HepG2 (cell line): ENCODE measurements at regions not wholly inside any gene's neighbourhood (a gene's known extent, or its start where the extent isn't known, plus 50 kb on each side); places are given as distances from the start of the nearest gene placed in this dataset.

Source experiments
- CREM ChIP-seq, 2 experiments: sonication (generic) in 1 of 2; formaldehyde crosslinking in 1 of 2; IDR thresholded peaks; 2 replicates each; pipeline versions ENCODE4 v1.4.0 to v1.6.1; 2016 to 2020; ENCODE audit warnings: antibody characterized with exemption in 1 of 2, mild to moderate bottlenecking in 1 of 2, missing genetic modification reagents in 1 of 2
- CTCF ChIP-seq: sonication (generic); formaldehyde crosslinking; IDR thresholded peaks from 2 replicates; pipeline ENCODE4 v1.5.0; 2020; ENCODE audit warnings: mild to moderate bottlenecking, missing genetic modification reagents, moderate library complexity
- E2F2 ChIP-seq: sonication (generic); formaldehyde crosslinking; IDR thresholded peaks from 2 replicates; pipeline ENCODE4 v1.4.0; 2020; ENCODE audit warnings: missing genetic modification reagents, borderline replicate concordance
- GLI4 ChIP-seq: sonication (generic); formaldehyde crosslinking; IDR thresholded peaks from 2 replicates; pipeline ENCODE4 v1.5.1; 2020; ENCODE audit warnings: missing genetic modification reagents, mild to moderate bottlenecking, moderate library complexity, borderline replicate concordance
- MEIS1 ChIP-seq: sonication (generic); formaldehyde crosslinking; IDR thresholded peaks from 2 replicates; pipeline ENCODE4 v1.9.0; 2021; ENCODE audit warnings: mild to moderate bottlenecking, missing genetic modification reagents, moderate library complexity, borderline replicate concordance
- NR2C2 ChIP-seq: sonication (generic); formaldehyde crosslinking; IDR thresholded peaks from 2 replicates; pipeline ENCODE4 v1.4.0; 2020; ENCODE audit warnings: missing genetic modification reagents, mild to moderate bottlenecking, moderate library complexity, borderline replicate concordance
- POLR2A ChIP-seq, 2 experiments: IDR thresholded peaks; 2 replicates each; pipeline ENCODE4 v1.6.1; 2011; ENCODE audit warnings: low read depth in 2 of 2, low read length in 2 of 2, mild to moderate bottlenecking in 1 of 2, moderate library complexity in 1 of 2; ENCODE audit not compliant: insufficient read depth in 1 of 2
- POLR2AphosphoS5 ChIP-seq: IDR thresholded peaks from 2 replicates; pipeline ENCODE4 v1.6.1; 2012; ENCODE audit warnings: low read depth, low read length
- SIN3A ChIP-seq: IDR thresholded peaks from 2 replicates; pipeline ENCODE4 v1.6.1; 2011; ENCODE audit warnings: low read depth, mild to moderate bottlenecking, control low read depth, low read length, borderline replicate concordance
- ZNF12 ChIP-seq: sonication (generic); formaldehyde crosslinking; IDR thresholded peaks from 2 replicates; pipeline ENCODE4 v1.5.0; 2020; ENCODE audit warnings: missing genetic modification reagents
- TF ChIP-seq, protein P1 (sequence below): sonication (generic); formaldehyde crosslinking; conservative IDR thresholded peaks from 2 replicates; pipeline ENCODE4 v1.4.0; 2020; ENCODE audit warnings: missing genetic modification reagents
- TF ChIP-seq, protein P2 (sequence below): IDR thresholded peaks from 2 replicates; pipeline ENCODE4 v1.6.1; 2016; ENCODE audit warnings: missing compliant biosample characterization, missing genetic modification reagents, borderline replicate concordance
- TF ChIP-seq, protein P3 (sequence below): sonication (generic); formaldehyde crosslinking; IDR thresholded peaks from 2 replicates; pipeline ENCODE4 v1.4.0; 2020; ENCODE audit warnings: low read depth, missing genetic modification reagents
- TF ChIP-seq, protein P4 (sequence below): sonication (generic); formaldehyde crosslinking; IDR thresholded peaks from 2 replicates; pipeline ENCODE4 v1.5.0; 2020; ENCODE audit warnings: missing genetic modification reagents

- TF ChIP-seq E2F2 (CRISPR knock-in tag) = no peak
- TF ChIP-seq, protein P1, sequence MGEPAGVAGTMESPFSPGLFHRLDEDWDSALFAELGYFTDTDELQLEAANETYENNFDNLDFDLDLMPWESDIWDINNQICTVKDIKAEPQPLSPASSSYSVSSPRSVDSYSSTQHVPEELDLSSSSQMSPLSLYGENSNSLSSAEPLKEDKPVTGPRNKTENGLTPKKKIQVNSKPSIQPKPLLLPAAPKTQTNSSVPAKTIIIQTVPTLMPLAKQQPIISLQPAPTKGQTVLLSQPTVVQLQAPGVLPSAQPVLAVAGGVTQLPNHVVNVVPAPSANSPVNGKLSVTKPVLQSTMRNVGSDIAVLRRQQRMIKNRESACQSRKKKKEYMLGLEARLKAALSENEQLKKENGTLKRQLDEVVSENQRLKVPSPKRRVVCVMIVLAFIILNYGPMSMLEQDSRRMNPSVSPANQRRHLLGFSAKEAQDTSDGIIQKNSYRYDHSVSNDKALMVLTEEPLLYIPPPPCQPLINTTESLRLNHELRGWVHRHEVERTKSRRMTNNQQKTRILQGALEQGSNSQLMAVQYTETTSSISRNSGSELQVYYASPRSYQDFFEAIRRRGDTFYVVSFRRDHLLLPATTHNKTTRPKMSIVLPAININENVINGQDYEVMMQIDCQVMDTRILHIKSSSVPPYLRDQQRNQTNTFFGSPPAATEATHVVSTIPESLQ (CRISPR knock-in tag) = no peak
- no peak for TF ChIP-seq ZNF12 (CRISPR knock-in tag)
- no peak for TF ChIP-seq CTCF
- TF ChIP-seq POLR2AphosphoS5 = no peak
- TF ChIP-seq SIN3A = no peak
- TF ChIP-seq MEIS1 (CRISPR knock-in tag) = no peak
- TF ChIP-seq, protein P2, sequence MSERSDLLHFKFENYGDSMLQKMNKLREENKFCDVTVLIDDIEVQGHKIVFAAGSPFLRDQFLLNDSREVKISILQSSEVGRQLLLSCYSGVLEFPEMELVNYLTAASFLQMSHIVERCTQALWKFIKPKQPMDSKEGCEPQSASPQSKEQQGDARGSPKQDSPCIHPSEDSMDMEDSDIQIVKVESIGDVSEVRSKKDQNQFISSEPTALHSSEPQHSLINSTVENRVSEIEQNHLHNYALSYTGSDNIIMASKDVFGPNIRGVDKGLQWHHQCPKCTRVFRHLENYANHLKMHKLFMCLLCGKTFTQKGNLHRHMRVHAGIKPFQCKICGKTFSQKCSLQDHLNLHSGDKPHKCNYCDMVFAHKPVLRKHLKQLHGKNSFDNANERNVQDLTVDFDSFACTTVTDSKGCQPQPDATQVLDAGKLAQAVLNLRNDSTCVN (CRISPR knock-in tag) = no peak
- no peak for TF ChIP-seq GLI4
- no peak for TF ChIP-seq NR2C2 (CRISPR knock-in tag)
- no peak for TF ChIP-seq CREM (IDR thresholded peaks at IDR 0.05)
- no peak for TF ChIP-seq CREM (CRISPR knock-in tag; IDR thresholded peaks at IDR 0.05)
- TF ChIP-seq POLR2A (IDR thresholded peaks at IDR 0.05; ENCODE audit: insufficient read depth in 1 of 2, low read depth in 2 of 2, low read length in 2 of 2) = no peak
- TF ChIP-seq, protein P3, sequence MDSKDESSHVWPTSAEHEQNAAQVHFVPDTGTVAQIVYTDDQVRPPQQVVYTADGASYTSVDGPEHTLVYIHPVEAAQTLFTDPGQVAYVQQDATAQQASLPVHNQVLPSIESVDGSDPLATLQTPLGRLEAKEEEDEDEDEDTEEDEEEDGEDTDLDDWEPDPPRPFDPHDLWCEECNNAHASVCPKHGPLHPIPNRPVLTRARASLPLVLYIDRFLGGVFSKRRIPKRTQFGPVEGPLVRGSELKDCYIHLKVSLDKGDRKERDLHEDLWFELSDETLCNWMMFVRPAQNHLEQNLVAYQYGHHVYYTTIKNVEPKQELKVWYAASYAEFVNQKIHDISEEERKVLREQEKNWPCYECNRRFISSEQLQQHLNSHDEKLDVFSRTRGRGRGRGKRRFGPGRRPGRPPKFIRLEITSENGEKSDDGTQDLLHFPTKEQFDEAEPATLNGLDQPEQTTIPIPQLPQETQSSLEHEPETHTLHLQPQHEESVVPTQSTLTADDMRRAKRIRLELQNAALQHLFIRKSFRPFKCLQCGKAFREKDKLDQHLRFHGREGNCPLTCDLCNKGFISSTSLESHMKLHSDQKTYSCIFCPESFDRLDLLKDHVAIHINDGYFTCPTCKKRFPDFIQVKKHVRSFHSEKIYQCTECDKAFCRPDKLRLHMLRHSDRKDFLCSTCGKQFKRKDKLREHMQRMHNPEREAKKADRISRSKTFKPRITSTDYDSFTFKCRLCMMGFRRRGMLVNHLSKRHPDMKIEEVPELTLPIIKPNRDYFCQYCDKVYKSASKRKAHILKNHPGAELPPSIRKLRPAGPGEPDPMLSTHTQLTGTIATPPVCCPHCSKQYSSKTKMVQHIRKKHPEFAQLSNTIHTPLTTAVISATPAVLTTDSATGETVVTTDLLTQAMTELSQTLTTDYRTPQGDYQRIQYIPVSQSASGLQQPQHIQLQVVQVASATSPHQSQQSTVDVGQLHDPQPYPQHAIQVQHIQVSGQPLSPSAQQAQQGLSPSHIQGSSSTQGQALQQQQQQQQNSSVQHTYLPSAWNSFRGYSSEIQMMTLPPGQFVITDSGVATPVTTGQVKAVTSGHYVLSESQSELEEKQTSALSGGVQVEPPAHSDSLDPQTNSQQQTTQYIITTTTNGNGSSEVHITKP = no peak
- TF ChIP-seq, protein P4, sequence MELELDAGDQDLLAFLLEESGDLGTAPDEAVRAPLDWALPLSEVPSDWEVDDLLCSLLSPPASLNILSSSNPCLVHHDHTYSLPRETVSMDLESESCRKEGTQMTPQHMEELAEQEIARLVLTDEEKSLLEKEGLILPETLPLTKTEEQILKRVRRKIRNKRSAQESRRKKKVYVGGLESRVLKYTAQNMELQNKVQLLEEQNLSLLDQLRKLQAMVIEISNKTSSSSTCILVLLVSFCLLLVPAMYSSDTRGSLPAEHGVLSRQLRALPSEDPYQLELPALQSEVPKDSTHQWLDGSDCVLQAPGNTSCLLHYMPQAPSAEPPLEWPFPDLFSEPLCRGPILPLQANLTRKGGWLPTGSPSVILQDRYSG = no peak
Measured at GRCh38 chr6:71044753-71045152, 87.9 kb upstream of the B3GAT2 start.
